Tibial nerve (tissue), 4 donors: ENCODE measurements at regions not wholly inside any gene's neighbourhood (a gene's known extent, or its start where the extent isn't known, plus 50 kb on each side); places are given as distances from the start of the nearest gene placed in this dataset.

Source experiments
- CTCF ChIP-seq, 5 experiments: fragments of 200-600 bp in 3 of 5; fragments of 450-650 bp in 2 of 5; sonication (generic) in 3 of 5; IDR thresholded peaks; one replicate each; pipeline ENCODE4 v1.5.1; 2016 to 2019; ENCODE audit warnings: antibody characterized with exemption in 5 of 5, mild to moderate bottlenecking in 3 of 5, moderate library complexity in 2 of 5
- EP300 ChIP-seq, 2 donors: sonication (generic); formaldehyde crosslinking; IDR thresholded peaks; one replicate each; pipeline ENCODE4 v1.6.1; 2017; ENCODE audit warnings: antibody characterized with exemption in 2 of 2, mild to moderate bottlenecking in 1 of 2
- POLR2A ChIP-seq, 2 donors: fragments of 450-650 bp; IDR thresholded peaks; one replicate each; pipeline ENCODE4 v1.6.1; 2017; ENCODE audit warnings: antibody characterized with exemption in 2 of 2, mild to moderate bottlenecking in 2 of 2, moderate library complexity in 2 of 2

GRCh38 chr2:180570864-180571263 lies 409.5 kb upstream of the UBE2E3 start:
- no peak for TF ChIP-seq POLR2A (IDR thresholded peaks at IDR 0.05)
- TF ChIP-seq CTCF (IDR thresholded peaks at IDR 0.05) = no peak
- no peak for TF ChIP-seq EP300 (IDR thresholded peaks at IDR 0.05)
